GM18511 (cell line): ENCODE measurements at regions not wholly inside any gene's neighbourhood (a gene's known extent, or its start where the extent isn't known, plus 50 kb on each side); places are given as distances from the start of the nearest gene placed in this dataset.
A peak's percentile ranks its signal among the peaks of the same experiment; 100 is the strongest.

ENCODE experiments used
- ATAC-seq: cut with Tn5 transposase; IDR thresholded peaks from one replicate; pipeline ENCODE4 v1.9.1; 2021; ENCODE audit warnings: mild to moderate bottlenecking, moderate library complexity; ENCODE audit not compliant: unreplicated experiment

DNA sequence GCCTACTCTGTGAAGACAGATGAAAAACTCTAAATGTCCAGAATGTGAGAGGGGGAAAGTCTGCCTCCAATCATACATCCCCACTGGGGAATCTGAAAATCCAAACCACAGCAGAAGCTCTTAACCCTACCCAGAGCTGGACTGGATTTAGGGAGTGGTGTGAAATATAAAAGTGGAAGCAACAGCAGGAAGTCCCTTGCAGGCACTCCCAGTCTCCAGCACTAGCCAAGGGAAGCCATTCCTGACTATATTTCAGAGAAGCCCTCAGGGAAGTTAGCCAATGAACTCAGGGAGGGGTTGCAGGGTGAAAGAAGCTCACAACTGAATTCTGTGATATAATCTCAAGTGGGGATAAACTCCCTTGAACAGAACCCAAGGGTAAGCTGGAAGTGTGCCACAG is 51.5 kb downstream of the CRPPA start:
- peak; percentile 4 for ATAC-seq

GRCh38 chr7:16369309-16369708 is 52.0 kb downstream of the CRPPA start:
- ATAC-seq: peak; percentile 36

GRCh38 chr7:16368885-16369284 is 52.5 kb downstream of the CRPPA start:
- ATAC-seq: no peak

- no peak for ATAC-seq
These were observed 54.2 kb downstream of the CRPPA start for GRCh38 chr7:16367115-16367514.

DNA sequence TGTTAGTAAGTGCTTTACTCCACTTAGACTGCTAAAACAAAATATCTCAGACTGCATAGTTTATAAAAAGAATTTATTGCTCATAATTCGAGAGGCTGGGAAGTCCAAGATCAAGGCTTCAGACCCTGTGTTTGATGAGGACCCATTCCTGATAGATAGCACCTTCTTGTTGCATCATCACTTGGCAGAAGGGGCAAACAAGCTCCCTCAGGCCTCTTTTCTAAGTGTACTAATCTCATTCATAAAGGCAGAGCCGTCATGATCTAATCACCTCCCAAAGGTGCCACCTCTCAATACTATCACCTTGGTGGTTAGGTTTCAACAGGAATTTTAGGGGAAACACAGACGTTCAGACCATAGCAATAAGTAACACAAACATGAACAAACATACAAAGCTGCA is 55.4 kb downstream of the CRPPA start:
- ATAC-seq: peak; percentile 14

- peak; percentile 36 for ATAC-seq
These were observed 56.2 kb downstream of the CRPPA start for GRCh38 chr7:16365177-16365576.

- no peak for ATAC-seq
These were observed 62.1 kb downstream of the CRPPA start for GRCh38 chr7:16359216-16359615.

- ATAC-seq: no peak
These were observed 63.4 kb downstream of the CRPPA start for GRCh38 chr7:16357921-16358320.

GRCh38 chr7:16357474-16357873 is 63.9 kb downstream of the CRPPA start:
- ATAC-seq: no peak

GRCh38 chr7:16356301-16356958 is 64.9 kb downstream of the CRPPA start:
- no peak for ATAC-seq

DNA sequence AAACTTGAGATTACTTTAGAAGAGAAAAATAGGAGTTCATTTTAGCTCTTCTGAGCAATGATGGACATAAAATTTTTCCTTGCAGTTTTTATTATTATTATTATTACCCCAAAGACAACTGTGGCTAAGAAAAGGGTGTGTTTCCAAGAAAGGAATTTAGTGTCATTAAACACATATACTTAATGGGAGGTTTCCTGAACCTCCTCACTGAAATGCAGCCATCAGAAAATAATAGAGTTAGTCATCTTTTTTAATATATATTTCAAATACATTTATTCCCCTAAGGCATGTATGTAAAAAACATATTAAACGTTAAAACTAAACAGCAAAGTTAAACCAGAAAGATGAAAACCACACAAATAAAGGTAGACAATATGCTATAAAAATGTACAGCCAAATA is 66.8 kb downstream of the CRPPA start:
- ATAC-seq: no peak

- ATAC-seq: no peak
These were observed 68.1 kb downstream of the CRPPA start for GRCh38 chr7:16353226-16353625.

- ATAC-seq: peak; percentile 69
These were observed 70.7 kb downstream of the CRPPA start for GRCh38 chr7:16350634-16351033.

GRCh38 chr7:16348251-16348650 is 73.1 kb downstream of the CRPPA start:
- no peak for ATAC-seq

GRCh38 chr7:16347827-16348192 is 73.5 kb downstream of the CRPPA start:
- ATAC-seq: no peak

DNA sequence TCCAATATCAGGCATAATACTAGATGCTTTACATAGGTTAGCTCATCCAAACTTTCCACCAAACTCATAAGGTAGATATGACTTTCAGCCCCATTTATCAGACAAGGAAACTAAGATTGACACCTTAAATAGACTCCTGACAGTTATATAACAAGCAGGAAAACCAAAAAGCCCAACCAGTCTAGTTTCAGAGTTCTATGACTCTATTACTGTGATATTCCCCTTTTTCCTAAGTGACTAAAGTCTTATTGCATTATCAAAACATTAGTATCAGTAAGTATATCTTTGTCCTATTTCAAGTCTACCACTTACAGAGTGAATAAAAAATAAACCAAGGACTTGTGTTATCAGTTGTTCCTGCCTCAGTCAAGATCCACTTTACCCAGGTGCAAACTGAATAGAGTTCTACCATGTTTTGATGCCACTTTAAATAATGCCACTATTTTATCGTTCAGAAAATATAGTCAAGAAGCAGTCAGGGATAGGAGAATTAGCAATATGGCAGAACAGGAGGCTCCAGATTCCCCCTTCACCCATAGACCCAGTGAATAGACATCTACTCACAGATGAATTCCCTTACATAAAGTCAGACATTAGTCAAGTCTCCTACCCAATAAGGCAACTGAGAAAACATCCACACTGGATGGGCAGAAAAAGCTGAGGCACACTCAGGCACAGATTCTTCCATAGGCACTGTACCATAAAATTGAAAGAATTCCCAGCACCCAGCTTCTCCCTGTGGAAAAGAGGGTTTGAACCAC is 74.1 kb downstream of the CRPPA start:
- no peak for ATAC-seq

GRCh38 chr7:16345979-16346958 is 75.1 kb downstream of the CRPPA start:
- ATAC-seq: peak; percentile 82

GRCh38 chr7:16344927-16345326 is 76.4 kb downstream of the CRPPA start:
- ATAC-seq: no peak

DNA sequence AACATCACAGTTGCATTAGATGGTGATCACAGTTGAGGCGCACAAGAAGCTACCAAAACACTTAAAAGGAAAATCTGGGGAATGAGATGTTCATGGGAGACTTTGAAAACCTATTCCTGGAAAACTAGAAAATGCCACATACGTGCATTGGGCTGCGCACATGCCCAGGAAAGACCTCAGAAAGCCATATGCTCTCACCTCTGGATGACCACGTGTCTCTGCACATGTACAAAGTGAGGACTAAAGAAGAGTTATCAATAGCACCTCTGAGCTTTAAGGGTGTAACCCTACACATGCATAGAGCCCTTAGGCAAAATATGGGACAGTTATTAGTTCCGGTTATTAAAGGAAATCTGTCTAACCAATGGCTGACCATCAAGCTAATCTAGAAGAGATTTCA is 77.7 kb downstream of the CRPPA start:
- no peak for ATAC-seq

DNA sequence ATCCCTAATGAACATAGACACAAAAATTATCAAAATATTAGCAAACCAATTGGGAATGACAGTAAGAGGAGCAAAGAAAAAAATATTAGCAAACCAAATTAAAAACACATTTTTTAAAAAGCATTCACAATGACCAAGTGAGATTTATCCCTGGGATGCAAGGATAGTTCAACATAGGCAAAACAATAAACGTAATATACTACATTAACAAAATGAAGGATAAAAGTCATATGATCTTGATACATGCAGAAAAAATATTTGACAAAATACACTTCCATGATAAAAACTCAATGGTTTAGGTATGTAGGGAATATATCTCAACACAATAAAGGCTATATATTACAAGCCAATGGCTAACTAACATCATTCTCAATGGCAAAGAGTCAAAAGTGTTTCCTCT is 83.3 kb downstream of the CRPPA start:
- ATAC-seq: no peak

GRCh38 chr7:16326106-16326505 is 95.2 kb downstream of the CRPPA start:
- ATAC-seq: no peak
